Tibial nerve (tissue), 4 donors: ENCODE measurements at regions not wholly inside any gene's neighbourhood (a gene's known extent, or its start where the extent isn't known, plus 50 kb on each side); places are given as distances from the start of the nearest gene placed in this dataset.

ENCODE experiments used
- DNase-seq, 2 donors: peaks; one replicate each; pipeline ENCODE4 v3.0.0-alpha.2; 2019; ENCODE audit warnings: low spot score in 2 of 2
- H3K27ac ChIP-seq, 4 donors: fragments of 200-600 bp; sonication (generic) in 3 of 4; one replicate each; pipeline ENCODE4 v1.5.1; 2017 to 2019; ENCODE audit warnings: mild to moderate bottlenecking in 1 of 4
- H3K27me3 ChIP-seq, 2 donors: fragments of 200-600 bp; sonication (generic) in 1 of 2; one replicate each; pipeline versions ENCODE4 v1.5.1 to v1.6.0; 2017 to 2019
- H3K36me3 ChIP-seq, 3 donors: fragments of 200-600 bp; sonication (generic); one replicate each; pipeline ENCODE4 v1.5.1; 2018 to 2019
- H3K4me1 ChIP-seq, 4 donors: fragments of 200-600 bp; sonication (generic) in 3 of 4; one replicate each; pipeline ENCODE4 v1.5.1; 2017 to 2019
- H3K4me3 ChIP-seq, 4 donors: fragments of 200-600 bp; sonication (generic) in 3 of 4; one replicate each; pipeline ENCODE4 v1.5.1; 2017 to 2019; ENCODE audit warnings: mild to moderate bottlenecking in 1 of 4, moderate library complexity in 1 of 4
- H3K9me3 ChIP-seq, 4 donors: fragments of 200-600 bp; sonication (generic) in 3 of 4; one replicate each; pipeline ENCODE4 v1.5.1; 2017 to 2019
- CTCF ChIP-seq, 5 experiments: fragments of 200-600 bp in 3 of 5; fragments of 450-650 bp in 2 of 5; sonication (generic) in 3 of 5; IDR thresholded peaks; one replicate each; pipeline ENCODE4 v1.5.1; 2016 to 2019; ENCODE audit warnings: antibody characterized with exemption in 5 of 5, mild to moderate bottlenecking in 3 of 5, moderate library complexity in 2 of 5
- EP300 ChIP-seq, 2 donors: sonication (generic); formaldehyde crosslinking; IDR thresholded peaks; one replicate each; pipeline ENCODE4 v1.6.1; 2017; ENCODE audit warnings: antibody characterized with exemption in 2 of 2, mild to moderate bottlenecking in 1 of 2
- POLR2A ChIP-seq, 2 donors: fragments of 450-650 bp; IDR thresholded peaks; one replicate each; pipeline ENCODE4 v1.6.1; 2017; ENCODE audit warnings: antibody characterized with exemption in 2 of 2, mild to moderate bottlenecking in 2 of 2, moderate library complexity in 2 of 2
- WGBS, 2 donors: methylation state at CpG; one replicate each; pipeline ENCODE4 v1.1.5; 2018; 5-methylcytosine and 5-hydroxymethylcytosine counted together

- H3K36me3 ChIP-seq: no peaks in the 10 kb centered on the region
- no peaks in the 10 kb centered on the region for H3K27me3 ChIP-seq
- DNase-seq: no peak
- no peak for TF ChIP-seq CTCF (IDR thresholded peaks at IDR 0.05)
- peaks cover 0 to 21% (median 0%) of the 10 kb centered on the region in 4 donors for H3K4me1 ChIP-seq
- H3K27ac ChIP-seq: no peak overlapping the region
- no peak overlapping the region for H3K4me3 ChIP-seq
- WGBS, 2 donors: 49 to 55% methylated on average over 2 of the region's 2 CpGs
- no peaks in the 10 kb centered on the region for H3K9me3 ChIP-seq
Observed at GRCh38 chr2:23250371-23250770, 134.6 kb upstream of the KLHL29 start.

GRCh38 chr2:23256643-23257042, 128.3 kb upstream of the KLHL29 start:
- Histone ChIP-seq H3K27ac (no peak overlapping the region), H3K9me3 (no peaks in the 10 kb centered on the region), H3K4me3 (no peak overlapping the region), H3K4me1 (no peaks in the 10 kb centered on the region), H3K27me3 (no peaks in the 10 kb centered on the region), H3K36me3 (no peaks in the 10 kb centered on the region)
- WGBS, 2 donors: 65 to 66% methylated on average over 2 of the region's 2 CpGs
- TF ChIP-seq EP300 (IDR thresholded peaks at IDR 0.05) (no peak), POLR2A (IDR thresholded peaks at IDR 0.05) (no peak), CTCF (IDR thresholded peaks at IDR 0.05) (no peak)
- no peak for DNase-seq

- Histone ChIP-seq H3K36me3 (no peaks in the 10 kb centered on the region), H3K27me3 (no peaks in the 10 kb centered on the region), H3K4me3 (no peak overlapping the region), H3K9me3 (no peaks in the 10 kb centered on the region), H3K27ac (no peak overlapping the region), H3K4me1 (no peaks in the 10 kb centered on the region)
- WGBS, 2 donors: 58 to 62% methylated on average over 3 of the region's 3 CpGs
- DNase-seq: no peak
- TF ChIP-seq EP300 (IDR thresholded peaks at IDR 0.05) (no peak), POLR2A (IDR thresholded peaks at IDR 0.05) (no peak)
Observed at GRCh38 chr2:23260621-23261020, 124.4 kb upstream of the KLHL29 start.

GRCh38 chr2:23268467-23269263, 116.3 kb upstream of the KLHL29 start:
- H3K27ac ChIP-seq: no peak overlapping the region
- 76% methylated on average over 3 of the region's 3 CpGs for WGBS, 2 donors
- no peak for DNase-seq
- no peak for TF ChIP-seq POLR2A (IDR thresholded peaks at IDR 0.05)
- TF ChIP-seq EP300 (IDR thresholded peaks at IDR 0.05): no peak
- no peak for TF ChIP-seq CTCF (IDR thresholded peaks at IDR 0.05)
- H3K27me3 ChIP-seq: no peaks in the 10 kb centered on the region
- no peaks in the 10 kb centered on the region for H3K9me3 ChIP-seq
- no peak overlapping the region for H3K4me3 ChIP-seq
- H3K4me1 ChIP-seq: no peaks in the 10 kb centered on the region
- no peaks in the 10 kb centered on the region for H3K36me3 ChIP-seq

GRCh38 chr2:23269747-23270146, 115.2 kb upstream of the KLHL29 start:
- DNase-seq: no peak

More at GRCh38 chr2:23269747-23270146, 115.2 kb upstream of the KLHL29 start:
- no peaks in the 10 kb centered on the region for H3K36me3 ChIP-seq
- H3K27me3 ChIP-seq: no peaks in the 10 kb centered on the region
- 58 to 63% methylated on average over 3 of the region's 3 CpGs for WGBS, 2 donors
- no peaks in the 10 kb centered on the region for H3K9me3 ChIP-seq
- no peak overlapping the region for H3K27ac ChIP-seq
- no peak overlapping the region for H3K4me3 ChIP-seq
- no peak for TF ChIP-seq CTCF (IDR thresholded peaks at IDR 0.05)
- TF ChIP-seq EP300 (IDR thresholded peaks at IDR 0.05): no peak
- TF ChIP-seq POLR2A (IDR thresholded peaks at IDR 0.05): no peak
- H3K4me1 ChIP-seq: no peaks in the 10 kb centered on the region
